SU-DHL-6 (cell line): ENCODE measurements at regions not wholly inside any gene's neighbourhood (a gene's known extent, or its start where the extent isn't known, plus 50 kb on each side); places are given as distances from the start of the nearest gene placed in this dataset.

Source experiments
- H2AFZ ChIP-seq: fragments of 200-600 bp; sonication (generic); 2 replicates; pipeline ENCODE4 v1.6.1; 2014; ENCODE audit warnings: low read depth, mild to moderate bottlenecking, moderate library complexity, mixed read lengths, antibody characterized with exemption, low read length; ENCODE audit not compliant: severe bottlenecking
- H3F3A ChIP-seq: fragments of 200-600 bp; shearing (Covaris generic); 2 replicates; pipeline ENCODE4 v1.6.0; 2016; ENCODE audit warnings: antibody characterized with exemption, mild to moderate bottlenecking; ENCODE audit not compliant: insufficient read depth
- H3K27ac ChIP-seq: fragments of 200-600 bp; sonication (generic); 2 replicates; pipeline ENCODE4 v1.5.1; 2016; ENCODE audit warnings: low read depth, mild to moderate bottlenecking, low read length, moderate library complexity, mixed read lengths
- H3K27me3 ChIP-seq: fragments of 200-600 bp; sonication (generic), shearing (Covaris generic); 2 replicates; pipeline ENCODE4 v1.6.0; 2014; ENCODE audit warnings: mild to moderate bottlenecking, low read length
- H3K36me3 ChIP-seq: fragments of 200-600 bp; sonication (generic); 2 replicates; pipeline ENCODE4 v1.6.1; 2014; ENCODE audit warnings: mild to moderate bottlenecking, low read length, mixed read lengths
- H3K4me2 ChIP-seq: fragments of 300-600, 200-600 bp; shearing (Covaris generic), sonication (generic); 2 replicates; pipeline ENCODE4 v1.6.0; 2014; ENCODE audit warnings: low read length, low read depth, mild to moderate bottlenecking; ENCODE audit not compliant: poor library complexity, severe bottlenecking
- H3K4me3 ChIP-seq: fragments of 200-600 bp; sonication (generic); 2 replicates; pipeline ENCODE4 v1.5.1; 2014; ENCODE audit warnings: antibody characterized with exemption, low read length, mild to moderate bottlenecking, mixed read lengths; ENCODE audit not compliant: insufficient read depth, poor library complexity, severe bottlenecking
- H3K79me2 ChIP-seq: fragments of 200-600 bp; sonication (generic); 2 replicates; pipeline ENCODE4 v1.6.1; 2014; ENCODE audit warnings: mild to moderate bottlenecking, low read length, moderate library complexity; ENCODE audit not compliant: insufficient read depth
- H3K9ac ChIP-seq: fragments of 200-600 bp; sonication (generic); 2 replicates; pipeline ENCODE4 v1.7.0; 2014; ENCODE audit warnings: mild to moderate bottlenecking, low read length
- H3K9me2 ChIP-seq: fragments of 200-600 bp; sonication (generic); replicated peaks from 2 replicates; pipeline ENCODE4 v1.6.1; 2014; ENCODE audit warnings: low read length; ENCODE audit not compliant: insufficient read depth
- H3K9me3 ChIP-seq: fragments of 200-600 bp; sonication (generic); 2 replicates; pipeline ENCODE4 v1.6.1; 2014; ENCODE audit warnings: low read length, mixed read lengths; ENCODE audit not compliant: insufficient read depth
- H4K20me1 ChIP-seq: fragments of 200-600 bp; sonication (generic); 2 replicates; pipeline ENCODE4 v1.6.1; 2014; ENCODE audit warnings: low read depth, mild to moderate bottlenecking, antibody characterized with exemption, low read length, moderate library complexity, mixed read lengths
- CTCF ChIP-seq: fragments of 200-600 bp; sonication (generic); IDR thresholded peaks from one replicate; pipeline ENCODE4 v1.5.1; 2017; ENCODE audit warnings: antibody characterized with exemption, mild to moderate bottlenecking, low read length, moderate library complexity; ENCODE audit not compliant: insufficient read depth, poor library complexity, severe bottlenecking
- EZH2phosphoT487 ChIP-seq: fragments of 200-600 bp; sonication (generic), shearing (Covaris generic); conservative IDR thresholded peaks from 2 replicates; pipeline ENCODE4 v1.6.1; 2018; ENCODE audit warnings: mild to moderate bottlenecking, antibody characterized with exemption, low read length, moderate library complexity, mixed read lengths

- TF ChIP-seq EZH2phosphoT487: no peak
- Histone ChIP-seq H2AFZ (no peak overlapping the region), H3K79me2 (no peaks in the 10 kb centered on the region), H3K9me2 (no peaks in the 10 kb centered on the region), H4K20me1 (no peaks in the 10 kb centered on the region), H3F3A (no peaks in the 10 kb centered on the region), H3K4me2 (no peak overlapping the region), H3K4me3 (no peak overlapping the region), H3K27ac (no peak overlapping the region), H3K27me3 (no peaks in the 10 kb centered on the region), H3K36me3 (no peaks in the 10 kb centered on the region), H3K9me3 (no peaks in the 10 kb centered on the region), H3K9ac (no peak overlapping the region)
Observed at GRCh38 chr10:3251172-3251571, 78.6 kb upstream of the PITRM1 start.

- H3K79me2 ChIP-seq: no peaks in the 10 kb centered on the region
- H3K9me2 ChIP-seq: no peaks in the 10 kb centered on the region
- no peaks in the 10 kb centered on the region for H3K36me3 ChIP-seq
- H3K27ac ChIP-seq: no peak overlapping the region
- H3K9ac ChIP-seq: no peak overlapping the region
- no peaks in the 10 kb centered on the region for H3K9me3 ChIP-seq
- H2AFZ ChIP-seq: no peak overlapping the region
- no peaks in the 10 kb centered on the region for H4K20me1 ChIP-seq
- H3K4me3 ChIP-seq: no peak overlapping the region
- TF ChIP-seq EZH2phosphoT487: no peak
- no peak for TF ChIP-seq CTCF
- no peak overlapping the region for H3K4me2 ChIP-seq
- H3K27me3 ChIP-seq: no peaks in the 10 kb centered on the region
- H3F3A ChIP-seq: no peaks in the 10 kb centered on the region
Observed at GRCh38 chr10:3249307-3249889, 76.8 kb upstream of the PITRM1 start.

- Histone ChIP-seq H3F3A (no peaks in the 10 kb centered on the region), H3K36me3 (no peaks in the 10 kb centered on the region), H3K9me3 (no peaks in the 10 kb centered on the region), H3K9me2 (no peaks in the 10 kb centered on the region), H3K4me3 (no peak overlapping the region), H3K9ac (no peak overlapping the region), H2AFZ (no peak overlapping the region), H3K79me2 (no peaks in the 10 kb centered on the region), H3K27me3 (no peaks in the 10 kb centered on the region), H4K20me1 (no peaks in the 10 kb centered on the region), H3K4me2 (no peak overlapping the region), H3K27ac (no peak overlapping the region)
- TF ChIP-seq CTCF (no peak), EZH2phosphoT487 (no peak)
Observed at GRCh38 chr10:3248526-3249306, 76.1 kb upstream of the PITRM1 start.

- Histone ChIP-seq H3K4me2 (no peak overlapping the region), H3K27me3 (no peaks in the 10 kb centered on the region), H3K9me2 (no peaks in the 10 kb centered on the region), H4K20me1 (no peaks in the 10 kb centered on the region), H2AFZ (no peak overlapping the region), H3F3A (no peaks in the 10 kb centered on the region), H3K9ac (no peak overlapping the region), H3K9me3 (no peaks in the 10 kb centered on the region), H3K36me3 (no peaks in the 10 kb centered on the region), H3K4me3 (no peak overlapping the region), H3K27ac (no peak overlapping the region), H3K79me2 (no peaks in the 10 kb centered on the region)
- TF ChIP-seq EZH2phosphoT487: no peak
- no peak for TF ChIP-seq CTCF
Observed at GRCh38 chr10:3245395-3245794, 72.8 kb upstream of the PITRM1 start.
